ENCODE measurements at regions not wholly inside any gene's neighbourhood (a gene's known extent, or its start where the extent isn't known, plus 50 kb on each side); places are given as distances from the start of the nearest gene placed in this dataset.

DNA sequence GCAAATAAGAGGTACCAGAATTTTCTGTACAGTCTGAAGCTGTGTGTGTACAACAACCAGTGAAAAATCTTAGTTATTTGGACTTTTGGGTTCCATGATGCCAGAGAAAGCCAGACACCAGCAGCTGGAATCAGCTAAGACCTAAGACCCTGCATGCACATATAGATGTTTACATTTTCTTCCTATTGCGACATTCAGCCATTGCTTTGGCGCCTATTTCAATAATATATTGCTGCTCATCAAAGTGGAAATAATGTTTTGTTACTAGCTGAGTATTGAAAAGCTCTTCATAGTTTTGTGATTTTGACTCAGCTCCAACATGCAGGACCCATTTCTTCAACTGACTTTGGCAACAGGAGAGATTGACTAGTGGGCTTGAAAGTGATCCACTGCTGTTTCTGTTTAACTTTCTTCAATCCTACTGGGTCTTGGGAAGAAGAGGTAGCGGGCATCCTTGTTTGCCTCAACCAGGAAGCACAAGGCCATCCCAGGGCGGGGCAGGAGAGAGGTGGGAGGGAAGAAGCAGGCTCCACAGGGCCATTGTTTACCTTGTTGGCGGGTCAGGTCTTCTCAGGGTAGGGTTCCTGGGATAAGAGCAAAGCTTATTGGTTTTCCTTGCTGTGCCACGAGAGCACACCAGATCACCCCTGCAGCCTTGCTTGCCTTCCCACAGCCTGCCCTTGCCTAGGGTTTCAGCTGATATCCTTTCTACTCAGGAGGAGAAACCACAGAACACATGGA is 101.3 kb upstream of the ESR1 start:
- H3K27me3 ChIP-seq, result no peaks in the 10 kb centered on the region
- H3K36me3 ChIP-seq, result no peaks in the 10 kb centered on the region
- H3K9me3 ChIP-seq, result no peaks in the 10 kb centered on the region
- no peak overlapping the region for H3K27ac ChIP-seq
- intact Hi-C loops (cut with DNase I; ENCODE audit: low total_unique reads), result loop anchor here (2.0 kb wide), 1 partner anchor 37 kb away; no protein-coding TSS in a partner anchor
- no peaks in the 10 kb centered on the region for H3K4me1 ChIP-seq
- DNase-seq (ENCODE audit: low spot score in 2 of 2), result no peak
- no peak overlapping the region for H3K4me3 ChIP-seq
- TF ChIP-seq, protein P1, sequence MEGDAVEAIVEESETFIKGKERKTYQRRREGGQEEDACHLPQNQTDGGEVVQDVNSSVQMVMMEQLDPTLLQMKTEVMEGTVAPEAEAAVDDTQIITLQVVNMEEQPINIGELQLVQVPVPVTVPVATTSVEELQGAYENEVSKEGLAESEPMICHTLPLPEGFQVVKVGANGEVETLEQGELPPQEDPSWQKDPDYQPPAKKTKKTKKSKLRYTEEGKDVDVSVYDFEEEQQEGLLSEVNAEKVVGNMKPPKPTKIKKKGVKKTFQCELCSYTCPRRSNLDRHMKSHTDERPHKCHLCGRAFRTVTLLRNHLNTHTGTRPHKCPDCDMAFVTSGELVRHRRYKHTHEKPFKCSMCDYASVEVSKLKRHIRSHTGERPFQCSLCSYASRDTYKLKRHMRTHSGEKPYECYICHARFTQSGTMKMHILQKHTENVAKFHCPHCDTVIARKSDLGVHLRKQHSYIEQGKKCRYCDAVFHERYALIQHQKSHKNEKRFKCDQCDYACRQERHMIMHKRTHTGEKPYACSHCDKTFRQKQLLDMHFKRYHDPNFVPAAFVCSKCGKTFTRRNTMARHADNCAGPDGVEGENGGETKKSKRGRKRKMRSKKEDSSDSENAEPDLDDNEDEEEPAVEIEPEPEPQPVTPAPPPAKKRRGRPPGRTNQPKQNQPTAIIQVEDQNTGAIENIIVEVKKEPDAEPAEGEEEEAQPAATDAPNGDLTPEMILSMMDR (IDR thresholded peaks at IDR 0.05), result no peak
- TF ChIP-seq POLR2AphosphoS5 (IDR thresholded peaks at IDR 0.05) (no peak), POLR2A (IDR thresholded peaks at IDR 0.05) (no peak)

DNA sequence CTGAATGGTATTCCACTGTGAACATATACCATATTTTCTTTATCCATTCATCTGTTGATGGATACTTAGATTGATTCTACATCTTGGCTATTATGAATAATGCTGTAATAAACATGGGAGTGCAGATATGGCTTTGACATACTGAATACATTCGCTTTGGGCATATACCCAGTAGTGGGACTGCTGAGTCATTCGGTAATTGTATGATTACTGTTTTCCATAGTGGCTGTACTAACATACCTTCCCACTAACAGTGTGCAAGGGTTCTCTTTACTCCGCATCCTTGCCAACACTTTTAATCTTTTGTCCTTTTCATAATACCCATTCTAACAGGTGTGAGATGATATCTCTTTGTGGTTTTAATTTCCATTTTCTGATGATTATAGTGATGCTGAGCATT is 98.2 kb upstream of the ESR1 start:
- H3K4me1 ChIP-seq, result no peaks in the 10 kb centered on the region
- DNase-seq (ENCODE audit: low spot score in 2 of 2), result no peak
- peaks cover 4 to 5% of the 10 kb centered on the region in 2 donors for H3K9me3 ChIP-seq
- no peak overlapping the region for H3K27ac ChIP-seq
- no peak for TF ChIP-seq POLR2A (IDR thresholded peaks at IDR 0.05)
- TF ChIP-seq, protein P1 (IDR thresholded peaks at IDR 0.05), result no peak
- no peak for TF ChIP-seq POLR2AphosphoS5 (IDR thresholded peaks at IDR 0.05)
- H3K27me3 ChIP-seq, result no peaks in the 10 kb centered on the region
- intact Hi-C loops (cut with DNase I; ENCODE audit: low total_unique reads), result no loop called here
- no peak overlapping the region for H3K4me3 ChIP-seq
- no peaks in the 10 kb centered on the region for H3K36me3 ChIP-seq

DNA sequence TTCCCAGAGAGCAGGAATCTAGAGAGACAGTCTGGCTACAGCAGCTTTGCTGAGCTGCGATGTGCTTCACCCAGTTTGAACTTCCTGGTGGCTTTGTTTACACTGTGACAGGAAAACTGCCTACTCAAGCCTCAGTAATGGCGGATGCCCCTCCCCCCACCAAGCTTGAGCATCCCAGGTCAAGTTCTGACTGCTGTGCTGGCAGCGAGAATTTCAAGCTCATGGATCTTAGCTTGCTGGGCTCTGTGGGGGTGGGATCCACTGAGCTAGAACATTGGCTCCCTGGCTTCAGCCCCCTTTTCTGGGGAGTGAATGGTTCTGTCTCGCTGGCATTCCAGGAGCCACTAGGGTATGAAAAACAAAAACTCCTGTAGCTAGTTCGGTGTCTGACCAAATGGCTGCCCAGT is 91.0 kb upstream of the ESR1 start:
- TF ChIP-seq POLR2A (IDR thresholded peaks at IDR 0.05) (no peak), POLR2AphosphoS5 (IDR thresholded peaks at IDR 0.05) (no peak)
- TF ChIP-seq, protein P1 (IDR thresholded peaks at IDR 0.05), result no peak
- no peaks in the 10 kb centered on the region for H3K4me1 ChIP-seq
- H3K27me3 ChIP-seq, result no peaks in the 10 kb centered on the region
- H3K4me3 ChIP-seq, result no peak overlapping the region
- H3K36me3 ChIP-seq, result no peaks in the 10 kb centered on the region
- intact Hi-C loops (cut with DNase I; ENCODE audit: low total_unique reads), result no loop called here
- H3K27ac ChIP-seq, result peak overlapping the region in 1 of 2 donors; percentile 9
- no peak for DNase-seq (ENCODE audit: low spot score in 2 of 2)
- H3K9me3 ChIP-seq, result peaks cover 5 to 9% of the 10 kb centered on the region in 2 donors

DNA sequence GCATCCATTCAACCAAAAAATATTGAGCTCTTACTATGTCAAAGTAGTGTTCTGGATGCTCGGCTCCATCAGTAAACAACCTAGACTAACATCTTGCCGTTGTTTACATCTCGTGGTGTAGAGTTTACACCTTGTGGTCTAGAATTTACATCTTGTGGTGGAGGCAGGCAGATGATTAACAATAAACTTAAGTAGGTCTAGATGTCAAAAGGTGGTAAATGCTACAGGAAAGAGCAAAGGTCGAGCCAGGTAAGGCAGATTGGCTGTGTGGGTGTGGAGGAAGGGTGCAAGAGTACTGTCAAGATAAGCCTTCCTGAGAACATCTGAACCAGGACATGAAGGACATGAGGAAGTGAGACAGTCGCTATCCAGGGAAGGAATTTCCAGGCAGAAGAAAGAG is 88.4 kb upstream of the ESR1 start:
- TF ChIP-seq POLR2AphosphoS5 (IDR thresholded peaks at IDR 0.05) (no peak), POLR2A (IDR thresholded peaks at IDR 0.05) (no peak)
- TF ChIP-seq, protein P1 (IDR thresholded peaks at IDR 0.05), result no peak

DNA sequence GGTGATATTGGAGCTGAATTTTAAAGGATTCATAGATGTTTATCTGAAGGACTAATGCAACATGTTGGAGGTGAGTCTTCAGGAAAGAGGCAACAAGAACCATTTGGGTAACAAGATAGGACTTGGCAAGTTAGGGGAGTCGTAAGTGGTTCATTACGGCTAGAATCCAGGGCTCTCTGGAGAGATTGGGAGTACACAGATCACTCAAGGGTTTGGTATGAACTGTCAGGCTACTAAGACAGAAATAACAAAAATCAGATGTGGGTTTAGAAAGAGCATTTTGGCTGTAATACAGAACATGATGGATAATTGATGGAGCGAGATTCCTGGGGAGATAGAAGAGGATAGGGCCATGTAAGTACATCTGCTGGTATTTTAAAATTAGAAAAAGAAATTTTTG is 86.3 kb upstream of the ESR1 start:
- no peaks in the 10 kb centered on the region for H3K4me1 ChIP-seq
- TF ChIP-seq POLR2A (IDR thresholded peaks at IDR 0.05) (no peak), POLR2AphosphoS5 (IDR thresholded peaks at IDR 0.05) (no peak)
- TF ChIP-seq, protein P1 (IDR thresholded peaks at IDR 0.05), result no peak
- no peak for DNase-seq (ENCODE audit: low spot score in 2 of 2)
- no peaks in the 10 kb centered on the region for H3K27me3 ChIP-seq
- intact Hi-C loops (cut with DNase I; ENCODE audit: low total_unique reads), result no loop called here
- H3K27ac ChIP-seq, result no peak overlapping the region
- H3K4me3 ChIP-seq, result no peak overlapping the region
- no peaks in the 10 kb centered on the region for H3K36me3 ChIP-seq
- no peaks in the 10 kb centered on the region for H3K9me3 ChIP-seq

More for the DNA sequence above, 88.4 kb upstream of the ESR1 start:
- Histone ChIP-seq H3K4me1 (no peaks in the 10 kb centered on the region), H3K4me3 (no peak overlapping the region), H3K9me3 (peaks cover 0 to 8% of the 10 kb centered on the region in 2 donors), H3K27ac (no peak overlapping the region), H3K36me3 (no peaks in the 10 kb centered on the region), H3K27me3 (no peaks in the 10 kb centered on the region)
- no peak for DNase-seq (ENCODE audit: low spot score in 2 of 2)
- intact Hi-C loops (cut with DNase I; ENCODE audit: low total_unique reads), result no loop called here
